ENCODE measurements at regions not wholly inside any gene's neighbourhood (a gene's known extent, or its start where the extent isn't known, plus 50 kb on each side); places are given as distances from the start of the nearest gene placed in this dataset.

DNA sequence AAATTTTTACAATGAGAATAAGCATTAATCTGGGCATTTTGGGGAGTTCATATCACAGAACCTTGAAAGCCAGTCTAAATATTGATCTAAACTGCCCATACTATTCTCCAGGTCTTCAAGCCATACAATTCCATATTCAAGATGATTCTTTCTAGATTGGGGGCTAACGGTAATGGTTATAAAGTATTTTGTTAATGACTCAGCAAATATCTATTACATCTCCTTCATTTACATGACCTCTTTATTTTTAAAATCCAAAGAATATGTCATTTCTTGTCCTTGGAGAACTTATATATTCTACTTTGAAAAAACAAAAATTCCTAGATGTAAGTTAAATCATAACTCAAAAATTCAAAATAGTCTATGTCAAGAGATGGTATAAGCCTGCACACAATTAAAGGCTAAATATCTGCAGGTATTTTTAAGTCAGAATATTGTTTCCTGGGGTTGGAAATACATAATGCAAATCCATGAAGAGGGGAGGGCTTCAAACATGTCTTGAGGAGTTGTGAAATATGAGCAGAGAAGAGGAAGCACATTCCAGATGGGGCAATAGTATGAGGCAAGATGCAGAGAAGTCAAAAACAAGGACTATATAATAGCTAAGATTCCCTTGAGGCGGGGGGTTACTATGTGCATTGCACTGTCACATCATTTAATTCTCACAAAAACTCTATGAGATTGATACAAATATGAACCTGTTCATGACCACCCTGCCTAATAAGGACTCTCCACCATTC, 526.4 kb downstream of the NR2F1-AS1 start:
- ATAC-seq (ENCODE audit: poor library complexity), result no peak
- DNase-seq, result no peak
- intact Hi-C loops (cut with DNase I), result no loop called here

DNA sequence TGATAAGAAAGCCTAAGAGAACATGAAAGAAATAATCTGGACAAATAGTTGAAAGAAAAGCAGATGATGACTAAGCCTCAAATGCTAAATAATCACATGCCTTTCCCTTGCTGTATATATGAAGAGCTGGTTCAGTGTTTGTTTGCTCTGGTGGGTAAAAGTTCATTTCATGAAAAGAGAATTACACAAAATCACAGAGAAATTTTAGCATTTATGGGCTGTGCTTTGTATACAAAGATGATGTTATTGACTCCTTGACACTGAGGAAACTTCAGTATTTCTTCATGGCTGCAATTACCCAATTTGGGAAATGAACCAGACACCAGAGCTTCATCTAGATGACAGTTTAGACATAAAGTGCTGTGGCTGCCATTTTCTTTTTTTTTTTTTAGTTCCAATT, 527.2 kb downstream of the NR2F1-AS1 start:
- intact Hi-C loops (cut with DNase I), result no loop called here
- DNase-seq, result no peak
- no peak for ATAC-seq (ENCODE audit: poor library complexity)

DNA sequence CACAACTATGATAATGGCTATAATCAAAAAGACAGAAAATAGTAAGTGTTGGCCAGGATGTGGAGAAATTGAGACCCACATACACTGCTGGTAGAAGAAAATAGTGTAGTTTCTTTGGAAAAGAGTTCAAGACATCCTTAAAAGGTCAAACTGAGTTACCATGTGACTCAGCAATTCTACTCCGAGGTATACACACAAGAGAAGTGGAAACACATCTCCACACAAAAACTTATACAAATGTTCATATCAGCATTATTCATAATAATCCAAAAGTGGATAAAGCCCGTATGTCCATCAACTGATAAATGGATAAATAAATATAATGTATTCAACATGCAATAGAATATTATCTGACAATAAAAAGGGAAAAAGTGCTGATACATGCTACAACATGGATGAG, 532.2 kb downstream of the NR2F1-AS1 start:
- intact Hi-C loops (cut with DNase I), result no loop called here
- no peak for ATAC-seq (ENCODE audit: poor library complexity)
- no peak for DNase-seq

DNA sequence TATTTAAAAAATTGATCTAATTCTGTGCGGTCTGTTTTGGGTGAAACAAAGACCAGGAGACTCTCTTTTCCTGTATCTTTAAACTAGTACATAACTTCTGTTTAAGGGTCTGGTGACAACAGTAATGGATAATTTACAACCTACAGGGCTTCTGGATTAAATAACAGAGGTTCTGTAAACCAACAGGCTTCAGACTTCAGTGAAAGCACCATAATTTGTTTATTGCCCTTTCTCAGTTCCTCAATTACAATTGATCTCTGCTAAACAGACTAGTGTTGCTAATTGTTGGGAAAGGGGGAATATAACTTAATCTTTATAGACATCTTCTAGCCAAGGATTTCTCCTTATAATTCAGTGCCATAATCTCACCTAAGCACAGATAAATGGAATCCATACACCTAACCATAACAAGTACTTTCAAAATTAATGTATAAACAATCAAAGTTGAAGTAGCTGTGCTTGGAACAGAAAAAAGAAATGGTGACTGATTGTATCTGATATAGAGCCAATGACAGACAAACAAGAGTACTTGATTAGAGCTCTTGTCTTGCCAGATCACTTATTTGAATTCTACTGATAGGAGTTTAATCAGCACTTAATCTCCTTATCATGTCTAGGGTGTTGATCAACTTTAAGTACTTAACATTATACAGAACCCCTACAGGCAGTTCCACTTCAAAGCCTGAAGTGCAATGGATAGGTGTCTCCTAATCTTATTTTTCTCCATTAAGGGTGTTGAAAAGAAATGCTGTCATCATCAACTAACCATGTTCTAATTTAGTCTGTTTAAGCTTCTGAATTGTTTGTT, 536.0 kb downstream of the NR2F1-AS1 start:
- intact Hi-C loops (cut with DNase I), result no loop called here
- DNase-seq, result no peak
- no peak for ATAC-seq (ENCODE audit: poor library complexity)

DNA sequence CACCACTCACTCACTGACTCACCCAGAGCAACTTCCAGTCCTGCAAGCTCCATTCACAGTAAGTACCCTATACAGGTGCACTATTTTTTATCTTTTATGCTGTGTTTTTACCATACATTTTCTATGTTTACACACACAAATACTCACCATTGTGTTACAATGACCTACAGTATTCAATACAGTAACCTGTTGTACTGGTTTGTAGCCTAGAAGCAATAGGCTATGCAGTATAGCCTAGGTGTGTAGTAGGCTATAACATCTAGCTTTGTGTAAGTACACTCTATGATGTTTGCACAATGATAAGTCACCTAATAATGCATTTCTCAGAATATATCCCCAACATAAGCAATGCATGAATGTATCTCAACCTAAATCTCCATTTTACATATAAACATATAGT, 541.1 kb downstream of the NR2F1-AS1 start:
- intact Hi-C loops (cut with DNase I), result no loop called here
- ATAC-seq (ENCODE audit: poor library complexity) (no peak), DNase-seq (no peak)

DNA sequence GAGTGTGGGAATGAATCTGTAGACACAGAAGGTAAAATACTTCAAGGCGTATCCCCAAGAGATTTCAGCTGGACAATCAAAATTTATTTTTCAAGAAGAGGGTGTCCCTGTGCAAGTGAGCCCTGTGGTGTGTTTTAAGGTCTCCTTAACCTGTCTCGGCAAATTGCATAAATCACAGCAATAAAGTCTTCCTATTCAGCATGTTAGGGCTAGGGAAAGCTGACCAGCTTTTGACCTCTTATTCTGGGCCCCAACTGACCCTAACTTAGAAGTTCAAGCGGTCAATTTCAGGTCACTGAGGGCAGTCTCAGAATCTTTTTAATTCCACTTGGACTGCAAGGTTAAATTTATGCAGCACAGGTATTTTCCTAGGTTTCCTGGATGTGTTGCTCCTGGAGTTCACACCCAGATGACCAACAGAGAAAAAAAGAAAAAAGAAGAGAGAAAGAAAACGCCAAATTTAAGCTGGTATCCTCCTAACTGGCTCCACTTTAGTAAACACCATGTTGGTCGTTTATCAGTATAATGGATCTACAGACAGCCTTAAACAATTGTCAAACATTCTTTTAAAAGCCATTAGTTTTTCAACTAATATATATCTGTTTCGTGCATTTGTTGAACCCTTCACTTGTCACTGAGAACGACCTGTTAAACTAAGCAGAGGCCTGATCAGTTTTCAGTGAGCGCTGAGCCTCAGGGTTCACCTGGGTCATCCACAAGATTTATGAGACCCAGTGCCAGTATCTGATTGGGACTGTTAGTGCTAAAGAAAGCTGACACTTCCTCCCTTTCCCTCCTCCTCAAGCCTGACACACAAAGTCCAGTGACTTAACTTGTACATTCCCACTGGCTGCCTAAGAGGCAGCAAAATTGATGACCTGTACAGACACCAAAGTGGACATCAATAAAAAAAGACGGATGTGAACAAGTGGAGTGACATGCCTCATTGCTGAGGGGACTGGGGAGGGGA, 546.1 kb downstream of the NR2F1-AS1 start:
- ATAC-seq (ENCODE audit: poor library complexity) (no peak), DNase-seq (no peak)
- intact Hi-C loops (cut with DNase I), result no loop called here

DNA sequence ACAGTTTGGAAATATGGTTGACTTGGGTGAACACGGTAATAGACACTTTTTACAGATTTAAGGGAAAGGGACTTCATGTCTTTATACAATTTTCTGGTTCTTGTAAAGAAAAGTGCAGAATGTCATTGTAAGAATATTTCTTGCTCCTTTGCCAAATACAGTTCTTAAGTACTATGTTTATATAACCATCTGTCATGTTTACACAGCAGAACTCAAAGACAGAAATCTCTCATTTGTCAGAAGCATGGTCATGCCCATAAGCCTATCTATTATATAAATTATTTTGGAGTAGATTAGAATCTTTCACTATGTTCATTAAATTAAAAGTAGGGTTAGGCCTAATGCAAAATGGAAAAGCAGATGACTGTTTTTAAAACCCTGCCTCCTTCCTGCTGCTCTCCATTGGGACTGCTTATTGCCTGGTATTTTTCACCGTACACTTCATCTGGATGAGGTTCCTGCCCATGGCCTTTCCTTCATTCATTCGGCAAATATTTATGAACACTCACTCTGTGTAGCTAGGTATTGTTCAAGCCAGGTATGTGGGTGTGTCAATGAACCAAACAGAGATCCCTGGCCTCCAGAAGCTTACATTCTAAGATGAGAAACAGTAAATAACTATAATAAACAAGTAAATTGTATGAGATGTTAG, 558.1 kb downstream of the NR2F1-AS1 start:
- DNase-seq, result no peak
- no peak for ATAC-seq (ENCODE audit: poor library complexity)
- intact Hi-C loops (cut with DNase I), result no loop called here

DNA sequence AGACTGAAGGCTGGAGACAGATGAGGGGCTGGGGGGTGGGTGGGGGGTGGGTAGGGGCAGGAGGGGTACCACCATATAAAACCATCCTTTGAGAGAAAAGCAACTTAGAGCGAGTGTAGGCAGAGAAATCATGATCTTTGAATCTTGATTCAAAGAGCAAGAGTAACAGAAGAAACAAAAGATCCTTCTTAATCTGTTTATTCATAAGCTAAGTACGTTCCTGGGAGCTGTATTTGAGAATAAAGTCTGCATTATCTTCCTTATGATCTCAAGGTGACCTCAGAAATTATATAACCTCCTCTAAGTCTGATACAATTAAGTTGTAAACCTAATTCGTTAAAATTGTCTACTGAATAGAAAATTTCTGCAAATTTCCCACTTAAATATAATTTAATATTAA, 558.8 kb downstream of the NR2F1-AS1 start:
- DNase-seq (no peak), ATAC-seq (ENCODE audit: poor library complexity) (no peak)
- intact Hi-C loops (cut with DNase I), result no loop called here

DNA sequence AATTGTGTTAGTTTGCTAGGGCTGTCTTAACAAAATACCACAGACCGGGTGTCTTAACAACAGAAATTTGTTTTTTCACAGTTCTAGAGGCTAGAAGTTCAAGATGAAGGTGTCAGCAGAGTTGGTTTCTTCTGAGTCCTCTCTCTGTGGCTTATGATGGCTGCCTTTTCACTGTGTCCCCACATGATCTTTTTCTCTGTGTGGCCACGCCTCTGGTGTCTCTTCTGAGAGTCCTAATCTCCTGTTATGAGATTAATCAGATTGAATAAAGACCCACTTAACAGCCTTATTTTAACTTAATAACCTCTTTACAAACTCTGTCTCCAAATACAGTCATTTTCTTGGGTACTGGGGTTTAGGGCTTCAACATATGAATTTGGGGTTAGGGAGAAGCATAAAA, 561.1 kb downstream of the NR2F1-AS1 start:
- ATAC-seq (ENCODE audit: poor library complexity) (no peak), DNase-seq (no peak)
- intact Hi-C loops (cut with DNase I), result no loop called here

DNA sequence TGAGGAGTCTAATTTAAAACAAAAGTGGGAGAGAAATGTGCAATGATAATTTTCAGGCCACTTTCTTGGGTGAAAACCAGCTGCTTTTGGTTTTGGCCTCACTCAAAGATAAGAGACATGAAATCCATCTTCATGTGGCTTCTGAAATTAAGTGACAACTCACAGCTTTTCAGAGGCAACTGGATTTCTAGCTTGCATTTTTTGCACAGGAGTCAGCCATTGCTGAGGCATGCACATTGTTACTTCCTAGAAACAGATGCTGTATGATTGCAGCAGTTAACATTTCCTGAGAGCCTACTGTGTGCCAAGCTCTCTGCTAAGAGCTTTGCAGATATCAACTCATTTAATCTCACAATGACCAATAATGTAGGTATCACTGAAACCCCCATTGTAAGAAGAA, 562.6 kb downstream of the NR2F1-AS1 start:
- ATAC-seq (ENCODE audit: poor library complexity), result no peak
- intact Hi-C loops (cut with DNase I), result no loop called here
- DNase-seq, result no peak

DNA sequence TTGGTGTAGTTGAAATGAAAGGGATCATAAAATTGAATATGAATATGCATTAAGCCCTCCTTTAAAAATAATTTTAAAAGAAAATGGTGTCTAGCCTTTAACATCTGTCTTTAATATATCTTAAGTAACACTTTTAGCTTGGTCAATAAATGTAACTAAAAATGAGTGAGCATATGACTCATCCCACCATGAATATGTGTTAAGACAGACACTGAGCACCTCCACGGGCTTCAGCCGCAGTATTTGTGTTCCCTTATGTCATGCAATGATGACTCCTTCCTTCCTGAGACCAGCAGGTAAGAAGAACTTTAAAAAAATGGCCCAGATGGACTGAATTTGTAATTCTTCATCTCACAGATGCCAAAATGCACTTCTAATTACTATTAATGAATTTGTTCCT, 563.2 kb downstream of the NR2F1-AS1 start:
- no peak for ATAC-seq (ENCODE audit: poor library complexity)
- intact Hi-C loops (cut with DNase I), result no loop called here
- DNase-seq, result no peak

DNA sequence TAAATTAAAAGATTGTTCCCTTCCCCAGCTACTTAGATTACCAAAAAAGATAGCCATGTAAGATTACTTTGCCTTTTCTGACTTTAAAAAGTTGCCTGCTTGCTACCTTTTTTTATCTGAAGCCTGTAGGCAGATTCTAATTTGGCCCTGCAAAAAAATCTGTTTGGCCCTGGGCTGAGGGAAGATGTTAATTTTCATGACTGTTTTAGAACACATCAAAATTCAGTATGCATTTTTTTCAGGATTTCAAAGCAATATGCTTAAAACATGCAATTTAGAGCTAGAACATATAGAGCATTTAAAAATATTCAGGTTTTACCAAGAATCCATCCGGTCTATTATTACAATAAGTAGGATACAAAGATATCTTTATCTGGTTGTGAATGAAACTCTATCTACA, 563.6 kb downstream of the NR2F1-AS1 start:
- ATAC-seq (ENCODE audit: poor library complexity) (no peak), DNase-seq (no peak)
- intact Hi-C loops (cut with DNase I), result no loop called here

DNA sequence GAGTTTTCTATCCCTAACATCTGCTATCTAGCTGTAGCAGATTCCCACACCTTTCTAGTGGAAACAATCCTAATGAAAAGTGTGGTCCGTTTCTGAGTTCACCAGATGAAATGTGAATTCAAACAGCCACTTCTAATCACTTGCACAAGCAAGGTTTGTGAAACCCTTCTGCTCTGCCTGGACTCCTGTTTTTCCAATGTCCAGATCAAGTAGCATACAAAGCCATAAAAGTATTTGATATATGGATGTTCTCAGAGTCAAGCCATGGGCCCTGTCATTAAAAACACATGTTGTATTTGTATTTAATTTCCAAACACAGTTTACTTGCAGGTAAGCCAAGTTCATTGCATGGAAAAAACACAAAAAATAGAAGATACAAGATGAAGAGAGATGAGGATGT, 570.4 kb downstream of the NR2F1-AS1 start:
- ATAC-seq (ENCODE audit: poor library complexity), result no peak
- intact Hi-C loops (cut with DNase I), result no loop called here

DNA sequence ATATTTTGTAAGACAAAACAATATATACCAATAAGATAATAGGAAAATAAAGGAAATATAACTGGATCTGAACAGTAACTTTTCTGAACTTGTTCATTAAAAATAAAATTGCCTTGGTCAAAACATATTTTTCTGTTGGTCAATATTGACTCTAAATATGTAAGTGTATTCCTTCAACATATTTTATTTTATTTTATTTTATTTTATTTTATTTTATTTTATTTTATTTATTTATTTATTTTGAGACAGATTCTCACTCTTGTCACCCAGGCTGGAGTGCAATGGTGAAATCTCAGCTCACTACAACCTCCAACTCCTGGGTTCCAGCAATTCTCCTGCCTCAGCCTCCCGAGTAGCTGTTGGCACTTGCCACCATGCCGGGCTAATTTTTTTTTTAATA, 571.0 kb downstream of the NR2F1-AS1 start:
- ATAC-seq (ENCODE audit: poor library complexity), result no peak
- intact Hi-C loops (cut with DNase I), result no loop called here
- no peak for DNase-seq

More for the DNA sequence above, 570.4 kb downstream of the NR2F1-AS1 start:
- DNase-seq, result no peak

DNA sequence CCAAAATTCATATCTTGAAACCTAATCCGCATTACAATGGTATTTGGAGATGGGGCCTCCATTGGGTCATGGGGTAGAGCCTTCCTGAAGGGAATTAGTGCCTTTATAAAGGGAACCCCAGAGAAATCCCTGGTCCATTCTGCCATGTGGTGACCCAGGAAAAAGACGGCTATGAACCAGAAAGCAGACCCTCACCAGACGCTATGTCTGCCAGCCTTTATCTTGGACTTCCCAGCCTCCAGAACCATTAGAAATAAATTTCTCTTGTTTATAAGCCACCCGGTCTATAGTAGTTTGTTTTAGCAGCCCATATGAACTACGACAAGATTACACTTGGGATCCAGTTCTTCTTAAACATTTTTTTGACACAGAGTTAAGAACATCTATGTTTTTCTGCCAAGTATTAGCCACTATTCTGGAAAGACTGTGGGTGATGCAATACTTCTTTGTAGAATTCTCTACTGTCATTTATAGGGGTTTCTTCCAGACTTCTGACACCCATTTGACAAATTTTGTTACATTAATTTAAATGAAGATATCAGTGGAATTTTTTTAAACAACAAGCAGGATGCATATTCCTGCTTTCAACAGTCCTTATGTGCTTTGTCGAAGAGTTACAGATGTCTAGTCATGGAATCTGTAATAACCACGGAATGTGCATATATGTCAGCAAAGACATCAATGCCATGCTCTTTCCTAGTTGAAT, 572.4 kb downstream of the NR2F1-AS1 start:
- ATAC-seq (ENCODE audit: poor library complexity) (no peak), DNase-seq (no peak)
- intact Hi-C loops (cut with DNase I), result no loop called here

DNA sequence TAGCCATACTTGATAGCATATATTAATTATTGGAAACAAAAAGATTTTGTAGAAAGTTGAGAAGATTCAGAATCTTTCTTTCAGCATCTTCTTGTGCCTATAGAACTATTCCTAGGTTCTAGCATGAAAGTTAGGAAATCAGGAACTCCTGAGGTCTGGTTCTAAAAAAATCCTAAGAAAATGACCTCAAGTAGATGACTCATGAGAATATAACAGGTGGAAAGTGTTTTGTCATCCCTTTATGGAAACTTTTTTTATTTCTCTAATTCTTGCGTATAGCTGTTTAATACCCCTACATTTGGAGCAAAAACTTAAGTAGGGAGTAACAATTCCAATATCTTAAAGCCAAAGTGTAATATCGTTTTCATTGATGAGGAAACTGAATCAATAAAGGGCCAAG, 574.1 kb downstream of the NR2F1-AS1 start:
- ATAC-seq (ENCODE audit: poor library complexity) (no peak), DNase-seq (no peak)
- intact Hi-C loops (cut with DNase I), result no loop called here

DNA sequence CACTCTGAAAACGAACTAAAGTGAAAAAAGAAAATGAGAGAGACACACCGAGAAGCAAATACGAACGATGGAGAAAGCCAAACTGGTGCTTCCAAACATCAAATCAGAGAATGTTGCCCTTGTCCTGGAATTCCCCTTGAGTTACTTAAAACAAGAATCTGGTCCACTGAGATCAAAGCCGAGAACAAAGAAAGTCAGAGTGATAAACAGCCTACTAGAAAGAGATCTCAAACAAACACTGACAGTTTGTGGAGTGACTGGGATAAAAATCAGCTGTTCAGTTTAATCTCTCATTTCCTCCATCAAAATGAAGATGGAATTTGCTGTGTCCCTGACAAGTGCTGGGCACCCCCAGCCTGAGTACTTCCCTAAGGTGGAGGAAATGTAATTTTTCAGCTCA, 582.6 kb downstream of the NR2F1-AS1 start:
- intact Hi-C loops (cut with DNase I), result no loop called here
- ATAC-seq (ENCODE audit: poor library complexity) (no peak), DNase-seq (no peak)

DNA sequence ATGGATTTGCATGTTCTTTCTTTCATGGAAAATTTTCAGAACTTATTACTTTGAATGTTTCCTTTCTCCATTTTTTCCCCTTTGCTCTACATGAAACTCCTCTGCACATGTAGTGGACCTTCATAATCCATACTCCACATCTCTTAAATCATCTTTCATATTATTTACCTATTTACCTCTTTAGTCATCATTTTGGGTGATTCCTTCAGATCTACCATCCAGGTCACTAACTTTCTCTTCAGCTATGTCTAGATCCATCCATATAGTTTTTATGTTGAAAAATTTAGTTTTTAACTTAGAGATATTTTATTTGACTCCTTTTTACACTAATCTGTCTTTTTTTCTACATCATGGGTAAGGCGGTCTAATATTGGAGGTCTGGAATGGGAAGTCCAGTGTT, 586.6 kb downstream of the NR2F1-AS1 start:
- no peak for DNase-seq
- ATAC-seq (ENCODE audit: poor library complexity), result no peak
- intact Hi-C loops (cut with DNase I), result no loop called here
